ENCODE measurements at regions not wholly inside any gene's neighbourhood (a gene's known extent, or its start where the extent isn't known, plus 50 kb on each side); places are given as distances from the start of the nearest gene placed in this dataset.

DNA sequence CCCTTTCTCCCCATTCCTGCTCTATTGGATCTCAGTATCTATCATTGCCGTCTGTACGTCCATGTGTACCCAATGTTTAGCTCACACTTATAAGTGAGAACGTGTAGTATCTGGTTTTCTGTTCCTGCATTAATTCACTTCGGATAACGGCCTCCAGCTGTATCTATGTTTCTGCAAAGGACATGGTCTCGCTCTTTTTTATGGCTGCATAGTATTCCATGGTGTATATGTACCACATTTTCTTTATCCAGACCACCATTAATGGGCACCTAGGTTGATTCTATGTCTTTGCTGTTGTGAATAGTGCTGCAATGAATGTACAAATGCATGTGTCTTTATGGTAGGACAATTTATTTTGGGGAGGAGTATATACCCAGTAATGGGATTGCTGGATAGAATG lies 94.4 kb upstream of the MPP7 start:
- peaks cover 3% of the 10 kb centered on the region; the same call in 1 of the 2 replicates for H3K27me3 ChIP-seq (ENCODE audit: control insufficient read depth, insufficient read depth, low read length)
- no peaks in the 10 kb centered on the region for H3K4me1 ChIP-seq (ENCODE audit: control insufficient read depth, insufficient read depth, low read length)
- TF ChIP-seq, protein P1, sequence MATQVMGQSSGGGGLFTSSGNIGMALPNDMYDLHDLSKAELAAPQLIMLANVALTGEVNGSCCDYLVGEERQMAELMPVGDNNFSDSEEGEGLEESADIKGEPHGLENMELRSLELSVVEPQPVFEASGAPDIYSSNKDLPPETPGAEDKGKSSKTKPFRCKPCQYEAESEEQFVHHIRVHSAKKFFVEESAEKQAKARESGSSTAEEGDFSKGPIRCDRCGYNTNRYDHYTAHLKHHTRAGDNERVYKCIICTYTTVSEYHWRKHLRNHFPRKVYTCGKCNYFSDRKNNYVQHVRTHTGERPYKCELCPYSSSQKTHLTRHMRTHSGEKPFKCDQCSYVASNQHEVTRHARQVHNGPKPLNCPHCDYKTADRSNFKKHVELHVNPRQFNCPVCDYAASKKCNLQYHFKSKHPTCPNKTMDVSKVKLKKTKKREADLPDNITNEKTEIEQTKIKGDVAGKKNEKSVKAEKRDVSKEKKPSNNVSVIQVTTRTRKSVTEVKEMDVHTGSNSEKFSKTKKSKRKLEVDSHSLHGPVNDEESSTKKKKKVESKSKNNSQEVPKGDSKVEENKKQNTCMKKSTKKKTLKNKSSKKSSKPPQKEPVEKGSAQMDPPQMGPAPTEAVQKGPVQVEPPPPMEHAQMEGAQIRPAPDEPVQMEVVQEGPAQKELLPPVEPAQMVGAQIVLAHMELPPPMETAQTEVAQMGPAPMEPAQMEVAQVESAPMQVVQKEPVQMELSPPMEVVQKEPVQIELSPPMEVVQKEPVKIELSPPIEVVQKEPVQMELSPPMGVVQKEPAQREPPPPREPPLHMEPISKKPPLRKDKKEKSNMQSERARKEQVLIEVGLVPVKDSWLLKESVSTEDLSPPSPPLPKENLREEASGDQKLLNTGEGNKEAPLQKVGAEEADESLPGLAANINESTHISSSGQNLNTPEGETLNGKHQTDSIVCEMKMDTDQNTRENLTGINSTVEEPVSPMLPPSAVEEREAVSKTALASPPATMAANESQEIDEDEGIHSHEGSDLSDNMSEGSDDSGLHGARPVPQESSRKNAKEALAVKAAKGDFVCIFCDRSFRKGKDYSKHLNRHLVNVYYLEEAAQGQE (IDR thresholded peaks at IDR 0.05; ENCODE audit: insufficient read depth in 1 of 2, low read depth in 2 of 2, low read length in 1 of 2) = no peak
- TF ChIP-seq, protein P2, sequence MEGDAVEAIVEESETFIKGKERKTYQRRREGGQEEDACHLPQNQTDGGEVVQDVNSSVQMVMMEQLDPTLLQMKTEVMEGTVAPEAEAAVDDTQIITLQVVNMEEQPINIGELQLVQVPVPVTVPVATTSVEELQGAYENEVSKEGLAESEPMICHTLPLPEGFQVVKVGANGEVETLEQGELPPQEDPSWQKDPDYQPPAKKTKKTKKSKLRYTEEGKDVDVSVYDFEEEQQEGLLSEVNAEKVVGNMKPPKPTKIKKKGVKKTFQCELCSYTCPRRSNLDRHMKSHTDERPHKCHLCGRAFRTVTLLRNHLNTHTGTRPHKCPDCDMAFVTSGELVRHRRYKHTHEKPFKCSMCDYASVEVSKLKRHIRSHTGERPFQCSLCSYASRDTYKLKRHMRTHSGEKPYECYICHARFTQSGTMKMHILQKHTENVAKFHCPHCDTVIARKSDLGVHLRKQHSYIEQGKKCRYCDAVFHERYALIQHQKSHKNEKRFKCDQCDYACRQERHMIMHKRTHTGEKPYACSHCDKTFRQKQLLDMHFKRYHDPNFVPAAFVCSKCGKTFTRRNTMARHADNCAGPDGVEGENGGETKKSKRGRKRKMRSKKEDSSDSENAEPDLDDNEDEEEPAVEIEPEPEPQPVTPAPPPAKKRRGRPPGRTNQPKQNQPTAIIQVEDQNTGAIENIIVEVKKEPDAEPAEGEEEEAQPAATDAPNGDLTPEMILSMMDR (IDR thresholded peaks at IDR 0.05) = no peak
- TF ChIP-seq SIN3A (IDR thresholded peaks at IDR 0.05; ENCODE audit: borderline replicate concordance, insufficient read depth, low read depth, low read length) (no peak), TCF7L2 (IDR thresholded peaks at IDR 0.05; ENCODE audit: low read depth, low read length) (no peak), POLR2AphosphoS5 (IDR thresholded peaks at IDR 0.05; ENCODE audit: low read depth, low read length) (no peak)
- ATAC-seq (no peak), DNase-seq (ENCODE audit: low read depth, low spot score) (no peak)
- intact Hi-C loops (cut with micrococcal nuclease; ENCODE audit: unreplicated experiment) (no loop called here), in situ Hi-C loops (cut with HindIII; ENCODE audit: low pct_unique_long_range_greater_than_20kb, low sequenced_read_pairs) (no loop called here)
- no peak overlapping the region for H3K4me3 ChIP-seq (ENCODE audit: low read depth in 2 of 2, low read length in 2 of 2)
- ChIA-PET CTCF (no interaction called here), POLR2A (interaction anchor here (0.6 kb wide), 1 partner anchor 93 kb away, joined by 3 read pairs; no protein-coding TSS in a partner anchor)
- no TSS peak for BruUV-seq (replicated peaks)
- no peaks in the 10 kb centered on the region for H3K36me3 ChIP-seq (ENCODE audit: control insufficient read depth, insufficient read depth, low read length)
- H3K27ac ChIP-seq (ENCODE audit: low read length) = no peak overlapping the region
- no peaks in the 10 kb centered on the region for H3K9me3 ChIP-seq (ENCODE audit: control insufficient read depth, insufficient read depth, low read depth, low read length)

DNA sequence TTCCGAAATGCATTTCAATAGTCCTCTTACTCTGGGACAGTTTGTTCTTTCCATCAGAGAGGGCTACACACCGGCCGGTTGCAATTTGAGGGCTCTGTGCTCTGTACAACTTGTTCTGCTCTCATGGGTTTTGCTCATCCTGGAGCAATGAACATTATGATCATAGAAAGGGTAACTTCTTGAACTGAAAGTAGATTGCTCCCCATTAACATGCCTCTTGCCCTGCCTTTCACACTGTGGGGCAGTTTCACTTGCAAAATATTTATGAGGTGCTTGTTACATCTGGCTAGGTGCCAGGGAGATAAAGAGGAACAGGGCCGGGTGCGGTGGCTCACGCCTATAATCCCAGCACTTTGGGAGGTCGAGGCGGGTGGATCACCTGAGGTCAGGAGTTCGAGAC lies 97.3 kb upstream of the MPP7 start:
- POLR2A ChIA-PET = interaction anchor here (0.5 kb wide), 1 partner anchor 16 kb away, joined by 4 read pairs; no protein-coding TSS in a partner anchor
- ATAC-seq (no peak), DNase-seq (ENCODE audit: low read depth, low spot score) (no peak)
- no TSS peak for BruUV-seq (replicated peaks)
- CTCF ChIA-PET = no interaction called here
- Histone ChIP-seq H3K27me3 (ENCODE audit: control insufficient read depth, insufficient read depth, low read length) (peaks cover 3% of the 10 kb centered on the region; the same call in 1 of the 2 replicates), H3K4me1 (ENCODE audit: control insufficient read depth, insufficient read depth, low read length) (no peaks in the 10 kb centered on the region), H3K27ac (ENCODE audit: low read length) (no peak overlapping the region), H3K4me3 (ENCODE audit: low read depth in 2 of 2, low read length in 2 of 2) (no peak overlapping the region), H3K9me3 (ENCODE audit: control insufficient read depth, insufficient read depth, low read depth, low read length) (no peaks in the 10 kb centered on the region), H3K36me3 (ENCODE audit: control insufficient read depth, insufficient read depth, low read length) (no peaks in the 10 kb centered on the region)
- TF ChIP-seq TCF7L2 (IDR thresholded peaks at IDR 0.05; ENCODE audit: low read depth, low read length) = no peak
- no peak for TF ChIP-seq POLR2AphosphoS5 (IDR thresholded peaks at IDR 0.05; ENCODE audit: low read depth, low read length)
- TF ChIP-seq, protein P1 (IDR thresholded peaks at IDR 0.05; ENCODE audit: insufficient read depth in 1 of 2, low read depth in 2 of 2, low read length in 1 of 2) = no peak
- TF ChIP-seq, protein P2 (IDR thresholded peaks at IDR 0.05) = no peak
- TF ChIP-seq SIN3A (IDR thresholded peaks at IDR 0.05; ENCODE audit: borderline replicate concordance, insufficient read depth, low read depth, low read length) = no peak
- intact Hi-C loops (cut with micrococcal nuclease; ENCODE audit: unreplicated experiment) (no loop called here), in situ Hi-C loops (cut with HindIII; ENCODE audit: low pct_unique_long_range_greater_than_20kb, low sequenced_read_pairs) (no loop called here)

All from Panc1 (cell line).